ENCODE measurements at regions not wholly inside any gene's neighbourhood (a gene's known extent, or its start where the extent isn't known, plus 50 kb on each side); places are given as distances from the start of the nearest gene placed in this dataset.

GRCh38 chr11:80914311-80914710, 1473.5 kb upstream of the TENM4 start:
- TF ChIP-seq FOXM1 (IDR thresholded peaks at IDR 0.05; ENCODE audit: borderline replicate concordance) (no peak), ZNF384 (IDR thresholded peaks at IDR 0.05) (no peak), SUZ12 (IDR thresholded peaks at IDR 0.05) (no peak), ELF4 (IDR thresholded peaks at IDR 0.05) (no peak), BHLHE40 (IDR thresholded peaks at IDR 0.05; ENCODE audit: borderline replicate concordance) (no peak), PKNOX1 (IDR thresholded peaks at IDR 0.05) (no peak), TARDBP (IDR thresholded peaks at IDR 0.05) (no peak), LEF1 (IDR thresholded peaks at IDR 0.05; ENCODE audit: borderline replicate concordance) (no peak), SP1 (IDR thresholded peaks at IDR 0.05) (no peak), CTBP1 (IDR thresholded peaks at IDR 0.05; ENCODE audit: borderline replicate concordance) (no peak), FOXA1 (IDR thresholded peaks at IDR 0.05) (no peak), L3MBTL2 (conservative IDR thresholded peaks at IDR 0.05) (no peak), NFRKB (IDR thresholded peaks at IDR 0.05) (no peak), ARNT (IDR thresholded peaks at IDR 0.05) (no peak)
